ENCODE measurements at regions not wholly inside any gene's neighbourhood (a gene's known extent, or its start where the extent isn't known, plus 50 kb on each side); places are given as distances from the start of the nearest gene placed in this dataset.

GRCh38 chr1:47571161-47571560, 133.3 kb downstream of the FOXD2 start:
- TF ChIP-seq CTCF (IDR thresholded peaks at IDR 0.05) (no peak), POLR2A (IDR thresholded peaks at IDR 0.05) (no peak)

All from esophagus squamous epithelium (tissue), 4 donors.